Psoas muscle (tissue), 7 donors: ENCODE measurements at regions not wholly inside any gene's neighbourhood (a gene's known extent, or its start where the extent isn't known, plus 50 kb on each side); places are given as distances from the start of the nearest gene placed in this dataset.

ENCODE experiments used
- ATAC-seq, 4 donors: fragments of 200-7000 bp; cut with Tn5 transposase; one replicate each; pipeline ENCODE4 v1.9.1; 2020; ENCODE audit warnings: moderate library complexity in 3 of 4, mild to moderate bottlenecking in 2 of 4
- DNase-seq, 2 donors: peaks; one replicate each; pipeline ENCODE4 v3.0.0-alpha.2; 2020
- H3K27ac ChIP-seq: fragments of 200-600 bp; one replicate; pipeline ENCODE4 v1.8.0; 2022
- H3K27me3 ChIP-seq, 3 donors: fragments of 200-600 bp in 1 of 3; one replicate each; pipeline versions ENCODE4 v1.6.1 to v1.8.0; 2013 to 2022; ENCODE audit warnings: low read length in 2 of 3, mild to moderate bottlenecking in 2 of 3, moderate library complexity in 1 of 3; ENCODE audit not compliant: insufficient read depth in 3 of 3
- H3K36me3 ChIP-seq, 2 donors: fragments of 200-600 bp in 1 of 2; one replicate each; pipeline versions ENCODE4 v1.6.1 to v1.8.0; 2013 to 2022; ENCODE audit warnings: low read depth in 1 of 2, mild to moderate bottlenecking in 1 of 2, moderate library complexity in 1 of 2; ENCODE audit not compliant: insufficient read depth in 1 of 2
- H3K4me1 ChIP-seq: fragments of 200-600 bp; one replicate; pipeline ENCODE4 v1.8.0; 2022
- H3K4me3 ChIP-seq: fragments of 200-600 bp; one replicate; pipeline ENCODE4 v1.8.0; 2022; ENCODE audit warnings: mild to moderate bottlenecking
- H3K9me3 ChIP-seq: fragments of 200-600 bp; one replicate; pipeline ENCODE4 v1.8.0; 2022
- WGBS, 3 donors: extraction: QIAGEN DNeasy Blood & Tissue Kit; methylation state at CpG; one replicate each; pipeline versions ENCODE4 v1.1.6 to v1.1.7; 2013; 5-methylcytosine and 5-hydroxymethylcytosine counted together
- intact Hi-C, 2 donors: fragments of 100-400 bp; cut with DNase I; formaldehyde crosslinking; loops; one replicate each; pipeline versions ENCODE4 v1.11.0 to v1.14.2; 2022
- TF ChIP-seq, protein P1 (sequence below): fragments of 200-600 bp; IDR thresholded peaks from one replicate; pipeline ENCODE4 v1.8.0; 2022; ENCODE audit warnings: antibody characterized with exemption
- donor health status: healthy with polysubstance abuse.
- donor health status: DM: no; HTN: no; CAD: no; lungs with moderate emphysema.
- donor health status: Bipolar disorder and iron deficiency.
- donor health status: healthy.
- donor health status: DM: yes; HTN: yes; CAD: no.
- donor health status: DM: no; HTN: no; CAD: no.
- donor health status: DM: yes; HTN: yes; CAD: no.

DNA sequence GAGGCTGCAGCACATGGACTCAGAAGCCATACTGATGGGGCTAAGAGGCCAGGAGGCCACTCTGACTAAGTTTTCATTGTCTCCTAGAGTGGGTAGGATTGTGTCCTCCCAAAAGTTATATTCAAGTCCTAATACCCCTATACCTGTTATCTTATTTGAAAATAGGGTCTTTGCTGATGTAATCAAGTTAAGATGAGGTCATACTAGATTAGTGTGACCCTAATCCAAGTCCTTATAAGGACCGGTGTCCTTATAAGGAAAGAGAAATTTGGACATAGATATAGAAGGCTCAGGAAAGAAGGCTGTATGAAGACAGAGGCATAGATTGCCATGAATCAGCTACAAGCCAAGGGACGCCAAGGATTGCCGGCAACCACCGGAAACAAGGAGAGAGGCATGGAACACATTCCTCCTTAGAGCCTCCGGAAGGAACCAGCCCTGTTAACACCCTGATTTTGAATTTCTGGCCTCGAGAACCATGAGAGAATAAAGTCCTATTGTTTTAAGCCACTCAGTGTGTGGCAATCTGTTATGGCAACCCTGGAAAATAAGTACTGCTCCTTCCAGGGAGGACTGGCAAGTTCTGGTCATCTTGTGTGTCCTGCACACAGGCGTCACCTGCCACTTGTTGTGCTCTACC is 157.0 kb downstream of the EMX2 start:
- Histone ChIP-seq H3K9me3 (no peaks in the 10 kb centered on the region), H3K4me3 (no peak overlapping the region), H3K4me1 (no peaks in the 10 kb centered on the region), H3K27me3 (peaks cover 0 to 2% (median 0%) of the 10 kb centered on the region in 3 donors), H3K27ac (no peak overlapping the region), H3K36me3 (no peaks in the 10 kb centered on the region)
- intact Hi-C loops: no loop called here
- TF ChIP-seq, protein P1, sequence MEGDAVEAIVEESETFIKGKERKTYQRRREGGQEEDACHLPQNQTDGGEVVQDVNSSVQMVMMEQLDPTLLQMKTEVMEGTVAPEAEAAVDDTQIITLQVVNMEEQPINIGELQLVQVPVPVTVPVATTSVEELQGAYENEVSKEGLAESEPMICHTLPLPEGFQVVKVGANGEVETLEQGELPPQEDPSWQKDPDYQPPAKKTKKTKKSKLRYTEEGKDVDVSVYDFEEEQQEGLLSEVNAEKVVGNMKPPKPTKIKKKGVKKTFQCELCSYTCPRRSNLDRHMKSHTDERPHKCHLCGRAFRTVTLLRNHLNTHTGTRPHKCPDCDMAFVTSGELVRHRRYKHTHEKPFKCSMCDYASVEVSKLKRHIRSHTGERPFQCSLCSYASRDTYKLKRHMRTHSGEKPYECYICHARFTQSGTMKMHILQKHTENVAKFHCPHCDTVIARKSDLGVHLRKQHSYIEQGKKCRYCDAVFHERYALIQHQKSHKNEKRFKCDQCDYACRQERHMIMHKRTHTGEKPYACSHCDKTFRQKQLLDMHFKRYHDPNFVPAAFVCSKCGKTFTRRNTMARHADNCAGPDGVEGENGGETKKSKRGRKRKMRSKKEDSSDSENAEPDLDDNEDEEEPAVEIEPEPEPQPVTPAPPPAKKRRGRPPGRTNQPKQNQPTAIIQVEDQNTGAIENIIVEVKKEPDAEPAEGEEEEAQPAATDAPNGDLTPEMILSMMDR: no peak
- ATAC-seq: no peak
- no peak for DNase-seq
- WGBS, 3 donors: 36 to 54% (median 40%) methylated on average over 7 of the region's 7 CpGs

DNA sequence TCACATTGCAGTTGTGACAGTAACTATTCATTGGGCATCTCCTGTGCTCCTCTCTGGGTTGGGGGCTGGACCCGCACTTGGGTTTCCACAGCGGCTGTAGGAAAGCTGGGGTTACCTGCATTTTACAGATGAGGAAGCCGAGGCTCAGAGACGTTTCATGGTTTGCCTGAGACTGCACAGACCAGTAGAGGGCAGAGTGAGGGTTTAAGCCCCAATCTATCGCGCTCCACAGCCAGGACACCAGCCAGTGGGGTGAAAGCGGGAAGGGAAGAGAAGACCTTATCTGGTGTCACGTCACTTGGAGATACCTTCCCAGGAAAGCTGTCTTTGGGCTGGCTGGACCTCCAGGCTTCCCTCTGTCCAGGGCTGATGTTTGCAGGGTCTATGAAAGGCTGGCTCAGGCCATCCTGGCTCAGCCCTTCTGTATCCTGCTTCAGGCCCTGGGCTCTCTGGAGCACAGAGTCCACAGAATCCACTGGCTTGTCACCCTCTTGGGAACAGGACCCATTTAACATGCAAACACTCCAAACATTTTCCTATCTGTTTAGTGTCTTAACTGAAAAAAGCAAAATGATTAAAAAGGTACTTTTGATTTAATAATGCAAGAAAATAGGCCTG is 167.7 kb downstream of the EMX2 start:
- 88 to 91% (median 89%) methylated on average over 8 of the region's 8 CpGs for WGBS, 3 donors
- intact Hi-C loops: no loop called here

DNA sequence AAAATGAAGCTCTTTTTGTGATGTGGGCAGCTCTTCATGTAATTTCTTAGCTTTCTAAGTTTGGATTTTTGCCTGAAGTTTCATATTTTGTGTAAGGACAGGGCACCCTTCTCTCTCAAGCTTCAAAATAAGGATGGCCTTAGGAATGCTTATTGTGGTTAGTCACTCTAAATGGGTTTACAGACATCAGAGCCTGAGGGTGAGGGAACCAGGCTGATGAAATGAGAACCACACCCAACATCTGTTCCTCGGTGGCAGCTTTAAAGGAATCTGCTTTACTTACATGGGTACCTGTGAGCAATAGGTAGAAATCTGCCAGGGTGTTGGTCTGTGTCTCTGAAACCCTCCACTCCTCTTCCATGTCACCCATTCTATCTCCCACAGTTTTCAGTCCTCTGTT is 174.3 kb downstream of the EMX2 start:
- no peak overlapping the region for H3K4me3 ChIP-seq
- peaks cover 0 to 8% (median 0%) of the 10 kb centered on the region in 3 donors for H3K27me3 ChIP-seq
- ATAC-seq: no peak
- DNase-seq: no peak
- H3K4me1 ChIP-seq: no peaks in the 10 kb centered on the region
- H3K9me3 ChIP-seq: no peaks in the 10 kb centered on the region
- TF ChIP-seq, protein P1: no peak
- intact Hi-C loops: no loop called here
- 56 to 83% (median 65%) methylated on average over 1 of the region's 1 CpG for WGBS, 3 donors
- H3K36me3 ChIP-seq: no peaks in the 10 kb centered on the region
- H3K27ac ChIP-seq: no peak overlapping the region

More for the DNA sequence above, 167.7 kb downstream of the EMX2 start:
- Histone ChIP-seq H3K4me1 (no peaks in the 10 kb centered on the region), H3K4me3 (no peak overlapping the region), H3K9me3 (no peaks in the 10 kb centered on the region), H3K27ac (no peak overlapping the region), H3K36me3 (no peaks in the 10 kb centered on the region), H3K27me3 (peaks cover 0 to 8% (median 0%) of the 10 kb centered on the region in 3 donors)
- DNase-seq: no peak
- ATAC-seq: no peak
- TF ChIP-seq, protein P1: no peak

DNA sequence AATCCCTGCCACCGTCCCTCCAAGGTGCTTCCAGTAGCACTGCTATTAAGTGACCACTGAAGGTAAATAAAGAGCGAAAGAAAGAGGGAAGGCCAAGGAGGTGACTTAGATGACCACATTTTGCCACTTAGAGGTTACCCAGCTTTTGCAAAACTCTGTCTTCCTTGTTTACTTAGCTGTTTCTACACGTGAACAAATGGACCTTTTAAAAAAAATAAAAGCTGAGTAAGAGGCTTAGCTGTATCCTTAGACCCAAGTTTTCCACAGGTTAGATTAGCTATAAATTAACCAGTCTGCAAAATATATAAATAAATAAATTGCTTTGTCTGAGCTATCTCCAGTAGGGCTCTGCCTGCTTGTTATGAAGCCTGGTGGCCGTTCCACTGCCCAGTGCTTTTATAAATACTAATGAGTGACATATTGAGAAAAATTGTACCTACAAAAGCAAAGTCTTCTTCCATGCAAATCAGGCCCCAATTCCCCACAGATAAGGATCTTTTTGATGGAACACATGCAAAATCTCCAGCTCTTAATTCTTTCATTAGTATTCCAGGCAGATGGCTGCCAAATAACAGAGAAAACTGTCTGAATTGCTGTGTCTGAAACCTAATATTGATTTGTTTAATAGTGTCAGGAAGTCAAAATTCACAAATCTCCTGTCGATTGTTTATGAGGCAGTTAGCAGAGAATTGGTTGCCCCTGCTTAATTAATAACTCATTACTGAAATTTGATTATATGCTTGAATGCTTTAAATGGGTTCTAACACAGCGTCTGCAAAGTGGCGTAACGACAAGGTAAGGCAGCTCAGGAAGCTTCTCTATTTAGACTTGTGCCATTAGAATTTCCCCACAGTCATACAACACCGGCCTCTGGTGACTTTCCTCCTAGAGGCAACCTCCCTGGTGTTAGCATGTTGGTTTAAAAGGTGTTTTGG is 176.7 kb downstream of the EMX2 start:
- H3K4me1 ChIP-seq: no peaks in the 10 kb centered on the region
- ATAC-seq (no peak), DNase-seq (no peak)
- H3K9me3 ChIP-seq: no peaks in the 10 kb centered on the region
- peaks cover 0 to 4% (median 0%) of the 10 kb centered on the region in 3 donors for H3K27me3 ChIP-seq
- TF ChIP-seq, protein P1: no peak
- WGBS, 3 donors: 64 to 75% (median 70%) methylated on average over 9 of the region's 9 CpGs
- H3K4me3 ChIP-seq: no peak overlapping the region
- H3K27ac ChIP-seq: no peak overlapping the region
- no peaks in the 10 kb centered on the region for H3K36me3 ChIP-seq
- intact Hi-C loops: no loop called here
